ENCODE measurements at regions not wholly inside any gene's neighbourhood (a gene's known extent, or its start where the extent isn't known, plus 50 kb on each side); places are given as distances from the start of the nearest gene placed in this dataset.
A peak's percentile ranks its signal among the peaks of the same experiment; 100 is the strongest.

GRCh38 chr12:98409548-98409947, 105.8 kb upstream of the TMPO start:
- Histone ChIP-seq H4K20me1 (replicated peaks; ENCODE audit: control insufficient read depth, insufficient read depth, low read length) (no peaks in the 10 kb centered on the region), H3K4me3 (no peak overlapping the region), H3K9ac (ENCODE audit: insufficient read depth in 1 of 2, low read depth in 2 of 2, low read length in 2 of 2) (no peak overlapping the region), H3K27me3 (ENCODE audit: control insufficient read depth in 2 of 2, insufficient read depth in 2 of 2, low read length in 2 of 2) (no peaks in the 10 kb centered on the region), H3K9me3 (replicated peaks; ENCODE audit: control insufficient read depth, insufficient read depth, low read depth, low read length) (no peaks in the 10 kb centered on the region; the same call in 1 of the 2 replicates), H3K79me2 (ENCODE audit: control insufficient read depth, insufficient read depth, low read length) (no peaks in the 10 kb centered on the region), H3K27ac (ENCODE audit: extremely low read depth, low read depth, low read length) (no peak overlapping the region), H3K9me1 (ENCODE audit: control insufficient read depth, insufficient read depth, low read length) (no peaks in the 10 kb centered on the region), H3K4me2 (ENCODE audit: insufficient read depth, low read length) (no peak overlapping the region), H2AFZ (ENCODE audit: low read depth, low read length) (no peak overlapping the region), H3K4me1 (replicated peaks in 1 of 2; ENCODE audit: control insufficient read depth in 2 of 2, insufficient read depth in 2 of 2, low read length in 2 of 2) (no peaks in the 10 kb centered on the region), H3K36me3 (ENCODE audit: control insufficient read depth, insufficient read depth, low read length) (no peaks in the 10 kb centered on the region)
- no peak for TF ChIP-seq NCOA2 (IDR thresholded peaks at IDR 0.05; ENCODE audit: partially characterized antibody in 2 of 2)
- TF ChIP-seq CEBPG (CRISPR knock-in tag; IDR thresholded peaks at IDR 0.05): no peak
- TF ChIP-seq CEBPG (tag; conservative IDR thresholded peaks at IDR 0.05 in 1 of 2, IDR thresholded peaks at IDR 0.05 in 1 of 2): peak; percentile 44 to 70
- TF ChIP-seq ATF3 (IDR thresholded peaks at IDR 0.05): peak; percentile 72
- TF ChIP-seq ATF3 (CRISPR knock-in tag; conservative IDR thresholded peaks at IDR 0.05): no peak
- TF ChIP-seq CHD2 (IDR thresholded peaks at IDR 0.05; ENCODE audit: low read depth, low read length): no peak
- TF ChIP-seq, protein P1, sequence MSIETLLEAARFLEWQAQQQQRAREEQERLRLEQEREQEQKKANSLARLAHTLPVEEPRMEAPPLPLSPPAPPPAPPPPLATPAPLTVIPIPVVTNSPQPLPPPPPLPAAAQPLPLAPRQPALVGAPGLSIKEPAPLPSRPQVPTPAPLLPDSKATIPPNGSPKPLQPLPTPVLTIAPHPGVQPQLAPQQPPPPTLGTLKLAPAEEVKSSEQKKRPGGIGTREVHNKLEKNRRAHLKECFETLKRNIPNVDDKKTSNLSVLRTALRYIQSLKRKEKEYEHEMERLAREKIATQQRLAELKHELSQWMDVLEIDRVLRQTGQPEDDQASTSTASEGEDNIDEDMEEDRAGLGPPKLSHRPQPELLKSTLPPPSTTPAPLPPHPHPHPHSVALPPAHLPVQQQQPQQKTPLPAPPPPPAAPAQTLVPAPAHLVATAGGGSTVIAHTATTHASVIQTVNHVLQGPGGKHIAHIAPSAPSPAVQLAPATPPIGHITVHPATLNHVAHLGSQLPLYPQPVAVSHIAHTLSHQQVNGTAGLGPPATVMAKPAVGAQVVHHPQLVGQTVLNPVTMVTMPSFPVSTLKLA (conservative IDR thresholded peaks at IDR 0.05): no peak
- WGBS (ENCODE audit: insufficient coverage, low coverage, missing lambda C conversion rate): 0% methylated on average over 1 of the region's 1 CpG
- ChIA-PET POLR2A (no interaction called here), CTCF (ENCODE audit: low intra/inter-chr PET ratio) (no interaction called here)
- intact Hi-C loops (cut with micrococcal nuclease) (no loop called here), in situ Hi-C loops (cut with MboI) (loop anchor here (25.0 kb wide), 1 partner anchor 578 kb away; no protein-coding TSS in a partner anchor)
- ATAC-seq (peak; percentile 35; the same call in 1 of the 3 replicates), DNase-seq (ENCODE audit: extremely low read depth in 1 of 4, low spot score in 3 of 4) (no peak), FAIRE-seq (no peak)
- no TSS peak for BruUV-seq (replicated peaks)

Measured in K562 (cell line).